B cell (primary cell): ENCODE measurements at regions not wholly inside any gene's neighbourhood (a gene's known extent, or its start where the extent isn't known, plus 50 kb on each side); places are given as distances from the start of the nearest gene placed in this dataset.

Experiments
- ATAC-seq: fragments of 200-7000 bp; cut with Tn5 transposase; one replicate; pipeline ENCODE4 v1.10.0; 2021; ENCODE audit warnings: low read depth, mild to moderate bottlenecking, moderate number of reproducible peaks, moderate library complexity
- CTCF ChIA-PET: fragments of 350-600 bp; sonication (Branson Sonifier 250); formaldehyde crosslinking; loops from one replicate; lab custom pipeline; 2021; ENCODE audit warnings: antibody characterized with exemption, inconsistent platforms; lab: Charles Lee
- POLR2A ChIA-PET: fragments of 350-600 bp; sonication (Branson Sonifier 250); formaldehyde crosslinking; loops from one replicate; lab custom pipeline; 2021; ENCODE audit warnings: antibody characterized with exemption; lab: Charles Lee
- DNase-seq: peaks from one replicate; pipeline ENCODE4 v3.0.0; 2013
- H2AFZ ChIP-seq: 2 replicates; pipeline ENCODE4 v1.6.1; 2012; ENCODE audit warnings: mild to moderate bottlenecking, low read depth, low read length; ENCODE audit not compliant: insufficient read depth, poor library complexity, severe bottlenecking
- H3K27ac ChIP-seq, 2 donors: 1 replicate in 1 of 2; 2 replicates in 1 of 2; pipeline ENCODE4 v1.5.1; 2012 to 2013; ENCODE audit warnings: low read length in 2 of 2, mild to moderate bottlenecking in 2 of 2, moderate library complexity in 1 of 2
- H3K27me3 ChIP-seq, 4 experiments: fragments of 200-600 bp in 1 of 4; sonication (generic) in 1 of 4; replicated peaks in 1 of 4; 1 replicate in 2 of 4; 2 replicates in 2 of 4; pipeline versions ENCODE4 v1.6.1 to v1.7.0; 2013 to 2016; ENCODE audit warnings: low read length in 3 of 4, mild to moderate bottlenecking in 2 of 4, mixed read lengths in 1 of 4, moderate library complexity in 1 of 4; ENCODE audit not compliant: insufficient read depth in 4 of 4, control insufficient read depth in 3 of 4; ENCODE audit errors: control extremely low read depth in 1 of 4
- H3K36me3 ChIP-seq, 2 experiments: replicated peaks in 1 of 2; 1 replicate in 1 of 2; 2 replicates in 1 of 2; pipeline versions ENCODE4 v1.6.1 to v1.7.1; 2013; ENCODE audit warnings: low read length in 1 of 2; ENCODE audit not compliant: insufficient read depth in 2 of 2, control insufficient read depth in 1 of 2; ENCODE audit errors: control extremely low read depth in 1 of 2, extremely low read depth in 1 of 2
- H3K4me1 ChIP-seq, 2 donors: fragments of 200-600 bp in 1 of 2; sonication (generic) in 1 of 2; 1 replicate in 1 of 2; 2 replicates in 1 of 2; pipeline versions ENCODE4 v1.5.1 to v1.6.1; 2013 to 2017; ENCODE audit warnings: low read length in 2 of 2; ENCODE audit not compliant: control insufficient read depth in 2 of 2, insufficient read depth in 2 of 2
- H3K4me2 ChIP-seq: replicated peaks from 2 replicates; pipeline ENCODE3; 2012; ENCODE audit warnings: mild to moderate bottlenecking, low read depth, low read length; ENCODE audit not compliant: poor library complexity, severe bottlenecking
- H3K4me3 ChIP-seq, 5 experiments: fragments of 200-600 bp in 1 of 5; sonication (generic) in 1 of 5; 1 replicate in 3 of 5; 2 replicates in 2 of 5; pipeline versions ENCODE4 v1.5.1 to v1.7.0; 2011 to 2016; ENCODE audit warnings: low read length in 4 of 5, mild to moderate bottlenecking in 4 of 5, low read depth in 2 of 5, control low read depth in 1 of 5, moderate library complexity in 1 of 5; ENCODE audit not compliant: insufficient read depth in 1 of 5; ENCODE audit errors: control extremely low read depth in 1 of 5, extremely low read depth in 1 of 5
- H3K79me2 ChIP-seq: fragments of 200-600 bp; sonication (generic); one replicate; pipeline ENCODE4 v1.6.0; 2016; ENCODE audit warnings: low read length; ENCODE audit not compliant: control insufficient read depth, insufficient read depth
- H3K9ac ChIP-seq: fragments of 200-600 bp; sonication (generic); 2 replicates; pipeline ENCODE4 v1.6.1; 2017; ENCODE audit warnings: mild to moderate bottlenecking, low read length, moderate library complexity
- H3K9me3 ChIP-seq, 3 donors: one replicate each; pipeline versions ENCODE4 v1.6.1 to v1.7.1; 2013; ENCODE audit warnings: low read length in 2 of 3; ENCODE audit not compliant: control insufficient read depth in 2 of 3, insufficient read depth in 1 of 3; ENCODE audit errors: control extremely low read depth in 1 of 3
- H4K20me1 ChIP-seq: 2 replicates; pipeline ENCODE4 v1.6.0; 2012; ENCODE audit warnings: mild to moderate bottlenecking, low read length; ENCODE audit not compliant: insufficient read depth, control insufficient read depth, poor library complexity, severe bottlenecking
- H3K27ac Mint-ChIP-seq: one replicate; pipeline ENCODE4 v1.8.0; 2021; ENCODE audit warnings: mixed read lengths
- H3K27me3 Mint-ChIP-seq: one replicate; pipeline ENCODE4 v1.8.0; 2021; ENCODE audit warnings: mixed read lengths
- H3K4me1 Mint-ChIP-seq: one replicate; pipeline ENCODE4 v1.8.0; 2021; ENCODE audit warnings: mixed read lengths
- H3K4me3 Mint-ChIP-seq: one replicate; pipeline ENCODE4 v1.8.0; 2021; ENCODE audit warnings: mixed read lengths
- H3K9me3 Mint-ChIP-seq: one replicate; pipeline ENCODE4 v1.8.0; 2022; ENCODE audit warnings: mixed read lengths; ENCODE audit not compliant: insufficient read depth
- CTCF ChIP-seq: fragments of 200-600 bp; IDR thresholded peaks from one replicate; pipeline ENCODE4 v1.8.0; 2022; ENCODE audit warnings: antibody characterized with exemption, mild to moderate bottlenecking
- EZH2 ChIP-seq: IDR thresholded peaks from 2 replicates; pipeline ENCODE4 v1.6.1; 2012; ENCODE audit warnings: borderline replicate concordance, low read depth, mild to moderate bottlenecking, moderate library complexity, low read length; ENCODE audit not compliant: insufficient read depth, poor library complexity, severe bottlenecking
- whole genome bisulfite sequencing: methylation state at CpG from one replicate; pipeline ENCODE4 v1.1.5; 2013; ENCODE audit warnings: missing lambda C conversion rate; ENCODE audit not compliant: insufficient coverage; 5-methylcytosine and 5-hydroxymethylcytosine counted together
- intact Hi-C: fragments of 100-400 bp; cut with micrococcal nuclease; formaldehyde crosslinking; loops from one replicate; pipeline ENCODE4 v1.10.0; 2022

- Mint-ChIP-seq H3K27ac (no peak overlapping the region), H3K4me1 (no peaks in the 10 kb centered on the region), H3K27me3 (no peaks in the 10 kb centered on the region), H3K4me3 (no peak overlapping the region), H3K9me3 (no peaks in the 10 kb centered on the region)
- H3K79me2 ChIP-seq: no peaks in the 10 kb centered on the region
- no peaks in the 10 kb centered on the region for H3K36me3 ChIP-seq
- WGBS: no CpG with 5 or more reads among the region's 2 CpGs
- POLR2A ChIA-PET: no interaction called here
- no peaks in the 10 kb centered on the region for H3K9me3 ChIP-seq
- no peak overlapping the region for H3K27ac ChIP-seq
- no peaks in the 10 kb centered on the region for H3K4me1 ChIP-seq
- intact Hi-C loops: no loop called here
- H3K9ac ChIP-seq: no peak overlapping the region
- TF ChIP-seq EZH2 (no peak), CTCF (no peak)
- no peak overlapping the region for H2AFZ ChIP-seq
- CTCF ChIA-PET: no interaction called here
- H3K4me3 ChIP-seq: no peak overlapping the region
- DNase-seq (no peak), ATAC-seq (no peak)
- no peaks in the 10 kb centered on the region for H3K27me3 ChIP-seq
- H3K4me2 ChIP-seq: no peak overlapping the region
- no peaks in the 10 kb centered on the region for H4K20me1 ChIP-seq
These were observed 887.3 kb upstream of the SEMA6A start for GRCh38 chr5:117461966-117462365.

GRCh38 chr5:117461403-117461802, 886.8 kb upstream of the SEMA6A start:
- Mint-ChIP-seq H3K27ac (no peak overlapping the region), H3K27me3 (no peaks in the 10 kb centered on the region), H3K9me3 (no peaks in the 10 kb centered on the region), H3K4me3 (no peak overlapping the region), H3K4me1 (no peaks in the 10 kb centered on the region)
- no peak overlapping the region for H3K4me2 ChIP-seq
- H4K20me1 ChIP-seq: no peaks in the 10 kb centered on the region
- no peaks in the 10 kb centered on the region for H3K4me1 ChIP-seq
- H3K79me2 ChIP-seq: no peaks in the 10 kb centered on the region
- DNase-seq (no peak), ATAC-seq (no peak)
- intact Hi-C loops: no loop called here
- no peak overlapping the region for H3K4me3 ChIP-seq
- H3K9ac ChIP-seq: no peak overlapping the region
- ChIA-PET CTCF (no interaction called here), POLR2A (no interaction called here)
- H3K36me3 ChIP-seq: no peaks in the 10 kb centered on the region
- WGBS: no CpG with 5 or more reads among the region's 1 CpG
- H3K27me3 ChIP-seq: no peaks in the 10 kb centered on the region
- TF ChIP-seq EZH2: no peak
- no peak for TF ChIP-seq CTCF
- no peaks in the 10 kb centered on the region for H3K9me3 ChIP-seq
- no peak overlapping the region for H2AFZ ChIP-seq
- no peak overlapping the region for H3K27ac ChIP-seq
